ENCODE measurements at regions not wholly inside any gene's neighbourhood (a gene's known extent, or its start where the extent isn't known, plus 50 kb on each side); places are given as distances from the start of the nearest gene placed in this dataset.

GRCh38 chr15:69797615-69798014 lies 300.1 kb downstream of the TLE3 start:
- no peak for DNase-seq (ENCODE audit: low read depth)
- no peak overlapping the region for H3K4me3 ChIP-seq (ENCODE audit: control insufficient read depth, low read depth, low read length)
- TF ChIP-seq CTCF (conservative IDR thresholded peaks at IDR 0.05; ENCODE audit: control insufficient read depth, insufficient read depth, low read depth, low read length): no peak

- H3K4me3 ChIP-seq (ENCODE audit: control insufficient read depth, low read depth, low read length): no peak overlapping the region
- peak; percentile 28 for DNase-seq (ENCODE audit: low read depth)
- TF ChIP-seq CTCF (conservative IDR thresholded peaks at IDR 0.05; ENCODE audit: control insufficient read depth, insufficient read depth, low read depth, low read length): no peak
Measured at GRCh38 chr15:69798481-69799250, 299.1 kb downstream of the TLE3 start.

- DNase-seq (ENCODE audit: low read depth): no peak
- TF ChIP-seq CTCF (conservative IDR thresholded peaks at IDR 0.05; ENCODE audit: control insufficient read depth, insufficient read depth, low read depth, low read length): no peak
- H3K4me3 ChIP-seq (ENCODE audit: control insufficient read depth, low read depth, low read length): no peak overlapping the region
Measured at GRCh38 chr15:69801144-69801543, 296.6 kb downstream of the TLE3 start.

GRCh38 chr15:69802432-69802831 lies 295.3 kb downstream of the TLE3 start:
- no peak overlapping the region for H3K4me3 ChIP-seq (ENCODE audit: control insufficient read depth, low read depth, low read length)
- no peak for TF ChIP-seq CTCF (conservative IDR thresholded peaks at IDR 0.05; ENCODE audit: control insufficient read depth, insufficient read depth, low read depth, low read length)
- no peak for DNase-seq (ENCODE audit: low read depth)

- no peak overlapping the region for H3K4me3 ChIP-seq (ENCODE audit: control insufficient read depth, low read depth, low read length)
- no peak for TF ChIP-seq CTCF (conservative IDR thresholded peaks at IDR 0.05; ENCODE audit: control insufficient read depth, insufficient read depth, low read depth, low read length)
Measured at GRCh38 chr15:69804786-69805185, 292.9 kb downstream of the TLE3 start.

GRCh38 chr15:69805248-69805953 lies 292.3 kb downstream of the TLE3 start:
- TF ChIP-seq CTCF (conservative IDR thresholded peaks at IDR 0.05; ENCODE audit: control insufficient read depth, insufficient read depth, low read depth, low read length): no peak
- DNase-seq (ENCODE audit: low read depth): no peak
- H3K4me3 ChIP-seq (ENCODE audit: control insufficient read depth, low read depth, low read length): no peak overlapping the region

More at GRCh38 chr15:69804786-69805185, 292.9 kb downstream of the TLE3 start:
- no peak for DNase-seq (ENCODE audit: low read depth)

All from fibroblast of mammary gland (primary cell).